ENCODE measurements at regions not wholly inside any gene's neighbourhood (a gene's known extent, or its start where the extent isn't known, plus 50 kb on each side); places are given as distances from the start of the nearest gene placed in this dataset.
A peak's percentile ranks its signal among the peaks of the same experiment; 100 is the strongest.

DNA sequence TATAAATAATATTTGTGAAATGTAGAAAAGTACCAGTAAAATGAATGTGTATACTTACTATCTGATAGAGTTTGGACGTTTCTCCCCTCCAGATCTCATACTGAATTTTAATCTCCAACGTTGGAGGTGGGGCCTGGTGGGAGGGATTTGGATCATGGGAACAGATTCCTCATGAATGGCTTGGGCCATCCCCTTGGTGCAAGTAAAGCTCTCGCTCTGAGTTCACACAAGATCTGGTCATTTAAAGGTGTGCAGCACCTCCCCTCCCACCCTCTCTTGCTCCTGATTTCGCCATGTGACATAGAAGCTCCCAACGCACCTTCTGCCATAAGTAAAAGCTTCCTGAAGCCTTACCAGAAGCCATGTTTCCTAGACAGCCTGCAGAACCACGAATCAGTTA lies 219.0 kb downstream of the HACE1 start:
- H3K9me3 ChIP-seq = no peaks in the 10 kb centered on the region
- no peak for DNase-seq (ENCODE audit: extremely low spot score)
- H3K4me1 ChIP-seq = peaks cover 6 to 15% (median 10%) of the 10 kb centered on the region in 4 donors
- H3K27ac ChIP-seq (replicated peaks in 1 of 4) = no peak overlapping the region
- intact Hi-C loops (cut with DNase I) = no loop called here
- H3K4me3 ChIP-seq = no peak overlapping the region
- H3K27me3 ChIP-seq = no peaks in the 10 kb centered on the region
- TF ChIP-seq, protein P1, sequence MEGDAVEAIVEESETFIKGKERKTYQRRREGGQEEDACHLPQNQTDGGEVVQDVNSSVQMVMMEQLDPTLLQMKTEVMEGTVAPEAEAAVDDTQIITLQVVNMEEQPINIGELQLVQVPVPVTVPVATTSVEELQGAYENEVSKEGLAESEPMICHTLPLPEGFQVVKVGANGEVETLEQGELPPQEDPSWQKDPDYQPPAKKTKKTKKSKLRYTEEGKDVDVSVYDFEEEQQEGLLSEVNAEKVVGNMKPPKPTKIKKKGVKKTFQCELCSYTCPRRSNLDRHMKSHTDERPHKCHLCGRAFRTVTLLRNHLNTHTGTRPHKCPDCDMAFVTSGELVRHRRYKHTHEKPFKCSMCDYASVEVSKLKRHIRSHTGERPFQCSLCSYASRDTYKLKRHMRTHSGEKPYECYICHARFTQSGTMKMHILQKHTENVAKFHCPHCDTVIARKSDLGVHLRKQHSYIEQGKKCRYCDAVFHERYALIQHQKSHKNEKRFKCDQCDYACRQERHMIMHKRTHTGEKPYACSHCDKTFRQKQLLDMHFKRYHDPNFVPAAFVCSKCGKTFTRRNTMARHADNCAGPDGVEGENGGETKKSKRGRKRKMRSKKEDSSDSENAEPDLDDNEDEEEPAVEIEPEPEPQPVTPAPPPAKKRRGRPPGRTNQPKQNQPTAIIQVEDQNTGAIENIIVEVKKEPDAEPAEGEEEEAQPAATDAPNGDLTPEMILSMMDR (IDR thresholded peaks at IDR 0.05) = no peak
- no peak for TF ChIP-seq POLR2A (IDR thresholded peaks at IDR 0.05; ENCODE audit: low read depth)
- no peak for TF ChIP-seq POLR2AphosphoS5 (IDR thresholded peaks at IDR 0.05)
- TF ChIP-seq EP300 (IDR thresholded peaks at IDR 0.05) = no peak
- WGBS = 83% methylated on average over 6 of the region's 6 CpGs
- no peaks in the 10 kb centered on the region for H3K36me3 ChIP-seq

- Histone ChIP-seq H3K36me3 (no peaks in the 10 kb centered on the region), H3K27me3 (no peaks in the 10 kb centered on the region), H3K4me3 (no peak overlapping the region), H3K27ac (replicated peaks in 1 of 4) (peak overlapping the region; percentile 20 to 55 (median 52)), H3K4me1 (peaks cover 6 to 15% (median 10%) of the 10 kb centered on the region in 4 donors), H3K9me3 (no peaks in the 10 kb centered on the region)
- TF ChIP-seq EP300 (IDR thresholded peaks at IDR 0.05) (no peak), POLR2A (IDR thresholded peaks at IDR 0.05; ENCODE audit: low read depth) (no peak), POLR2AphosphoS5 (IDR thresholded peaks at IDR 0.05) (no peak)
- TF ChIP-seq, protein P1 (IDR thresholded peaks at IDR 0.05) = no peak
- intact Hi-C loops (cut with DNase I) = no loop called here
- WGBS = 44% methylated on average over 5 of the region's 5 CpGs
- no peak for DNase-seq (ENCODE audit: extremely low spot score)
Observed at GRCh38 chr6:104640150-104640700, 219.5 kb downstream of the HACE1 start.

DNA sequence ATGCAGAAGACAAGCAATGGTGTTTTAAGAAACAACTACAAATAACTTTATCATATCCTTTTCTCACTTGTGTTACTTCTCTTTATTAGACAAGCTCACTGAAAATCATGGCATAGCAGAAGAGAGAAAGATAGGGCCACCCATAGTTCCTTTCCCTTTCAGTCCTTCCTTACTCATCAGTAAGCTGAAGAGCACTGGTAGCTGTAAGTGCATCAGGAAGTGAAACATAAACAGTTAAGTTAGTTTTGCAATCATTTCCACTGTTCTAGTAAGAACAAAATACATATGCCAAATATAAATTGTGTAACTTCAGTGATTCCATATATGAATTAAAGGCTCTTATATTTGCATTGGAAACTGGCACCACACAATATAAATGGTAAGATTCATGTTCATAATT lies 220.1 kb downstream of the HACE1 start:
- no peak for DNase-seq (ENCODE audit: extremely low spot score)
- H3K27me3 ChIP-seq = no peaks in the 10 kb centered on the region
- intact Hi-C loops (cut with DNase I) = no loop called here
- H3K36me3 ChIP-seq = no peaks in the 10 kb centered on the region
- no peaks in the 10 kb centered on the region for H3K9me3 ChIP-seq
- peak overlapping the region; percentile 20 to 55 (median 52) for H3K27ac ChIP-seq (replicated peaks in 1 of 4)
- H3K4me3 ChIP-seq = no peak overlapping the region
- H3K4me1 ChIP-seq = peaks cover 6 to 15% (median 10%) of the 10 kb centered on the region in 4 donors
- no peak for TF ChIP-seq EP300 (IDR thresholded peaks at IDR 0.05)
- no peak for TF ChIP-seq POLR2A (IDR thresholded peaks at IDR 0.05; ENCODE audit: low read depth)
- TF ChIP-seq POLR2AphosphoS5 (IDR thresholded peaks at IDR 0.05) = no peak
- TF ChIP-seq, protein P1 (IDR thresholded peaks at IDR 0.05) = no peak

DNA sequence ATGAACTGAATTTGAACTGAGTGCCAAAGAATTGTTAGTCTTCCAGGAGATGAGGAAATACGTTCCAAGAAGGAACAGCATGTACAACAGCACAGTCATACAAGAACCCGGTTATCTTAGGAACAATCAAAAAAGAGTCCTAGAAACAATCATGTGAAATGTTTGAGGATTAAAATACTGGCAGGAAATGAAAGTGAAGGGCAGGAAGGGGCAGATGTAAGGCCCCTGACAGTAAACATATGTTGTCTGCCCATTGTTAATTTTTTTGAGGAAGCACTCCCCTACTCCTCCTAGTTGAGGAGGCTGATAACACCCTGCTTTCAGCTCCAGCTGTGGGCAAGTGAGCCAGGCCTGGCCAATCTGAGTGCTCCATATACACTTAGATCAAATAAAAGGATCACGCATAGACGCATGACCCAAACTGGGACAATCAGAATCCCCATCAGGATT lies 220.9 kb downstream of the HACE1 start:
- TF ChIP-seq POLR2AphosphoS5 (IDR thresholded peaks at IDR 0.05) (peak; percentile 17 to 54), EP300 (IDR thresholded peaks at IDR 0.05) (no peak), POLR2A (IDR thresholded peaks at IDR 0.05; ENCODE audit: low read depth) (no peak)
- DNase-seq (ENCODE audit: extremely low spot score) = no peak
- H3K27me3 ChIP-seq = no peaks in the 10 kb centered on the region
- intact Hi-C loops (cut with DNase I) = no loop called here
- no peaks in the 10 kb centered on the region for H3K36me3 ChIP-seq
- H3K4me1 ChIP-seq = peaks cover 6 to 15% (median 10%) of the 10 kb centered on the region in 4 donors
- peak overlapping the region; percentile 7 to 57 (median 54) for H3K27ac ChIP-seq (replicated peaks in 1 of 4)
- H3K4me3 ChIP-seq = no peak overlapping the region
- H3K9me3 ChIP-seq = no peaks in the 10 kb centered on the region
- WGBS = 45% methylated on average over 2 of the region's 4 CpGs

DNA sequence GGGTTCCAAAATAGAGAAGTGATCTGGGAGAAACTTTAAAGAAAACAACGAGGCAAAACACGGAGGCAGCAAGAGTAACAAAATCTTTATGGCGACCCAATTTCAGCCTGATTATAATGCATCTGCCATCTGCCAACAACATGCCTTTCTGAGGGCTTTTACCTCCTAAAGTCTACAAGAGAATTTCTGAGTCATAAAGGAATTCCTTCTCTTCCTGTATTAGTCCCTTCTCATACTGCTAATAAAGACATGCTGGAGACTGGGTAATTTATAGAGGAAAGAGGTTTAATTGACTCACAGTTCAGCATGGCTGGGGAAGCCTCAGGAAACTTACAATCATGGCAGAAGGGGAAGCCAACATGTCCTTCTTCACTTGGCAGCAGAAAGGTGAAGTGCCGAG lies 226.6 kb downstream of the HACE1 start:
- Histone ChIP-seq H3K4me3 (no peak overlapping the region), H3K27me3 (no peaks in the 10 kb centered on the region), H3K9me3 (no peaks in the 10 kb centered on the region), H3K36me3 (no peaks in the 10 kb centered on the region), H3K4me1 (peaks cover 0 to 11% (median 2%) of the 10 kb centered on the region in 4 donors), H3K27ac (replicated peaks in 1 of 4) (no peak overlapping the region)
- no peak for TF ChIP-seq POLR2AphosphoS5 (IDR thresholded peaks at IDR 0.05)
- TF ChIP-seq POLR2A (IDR thresholded peaks at IDR 0.05; ENCODE audit: low read depth) = no peak
- TF ChIP-seq EP300 (IDR thresholded peaks at IDR 0.05) = no peak
- TF ChIP-seq, protein P1 (IDR thresholded peaks at IDR 0.05) = no peak
- DNase-seq (ENCODE audit: extremely low spot score) = no peak
- WGBS = 88% methylated on average over 4 of the region's 4 CpGs
- intact Hi-C loops (cut with DNase I) = no loop called here

Measured in esophagus muscularis mucosa (tissue), 4 donors.